K562 (cell line): ENCODE measurements at regions not wholly inside any gene's neighbourhood (a gene's known extent, or its start where the extent isn't known, plus 50 kb on each side); places are given as distances from the start of the nearest gene placed in this dataset.

Experiments used
- ATAC-seq: fragments of 200-7000 bp; cut with Tn5 transposase; 3 replicates; pipeline ENCODE4 v1.9.1; 2020; ENCODE audit warnings: moderate library complexity
- BruUV-seq: library from RNA; stranded (reverse); fragments of 400-500 nt; replicated peaks from 2 replicates; lab custom pipeline; 2021; lab: Mats Ljungman, UMichigan
- CTCF ChIA-PET: fragments of 300-600 bp; formaldehyde crosslinking; extraction: SDS; loops from one replicate; lab custom pipeline; 2021; ENCODE audit warnings: low intra/inter-chr PET ratio; lab: Yijun Ruan, JAX
- POLR2A ChIA-PET: fragments of 300-600, 350-650 bp; sonication (Branson Sonifier 250); formaldehyde crosslinking; extraction: SDS; loops from one replicate; lab custom pipeline; 2021; ENCODE audit warnings: antibody characterized with exemption, inconsistent platforms; lab: Yijun Ruan, JAX
- DNase-seq, 4 experiments: peaks; one replicate each; pipeline versions ENCODE4 v3.0.0 to v3.0.0-alpha.2; 2011 to 2018; ENCODE audit warnings: low spot score in 3 of 4, mixed read lengths in 3 of 4; ENCODE audit errors: extremely low read depth in 1 of 4
- FAIRE-seq: peaks from 2 replicates; lab custom pipeline; 2011; peaks lifted over from hg19 to GRCh38; lab: Jason Lieb, UNC
- H2AFZ ChIP-seq: 2 replicates; pipeline ENCODE4 v1.6.0; 2011; ENCODE audit warnings: low read depth, low read length, control low read depth, inconsistent platforms
- H3K27ac ChIP-seq: fragments of 200-600 bp; 3 replicates; pipeline ENCODE4 v1.8.0; 2011; ENCODE audit warnings: low read depth, mild to moderate bottlenecking, control low read depth, inconsistent platforms, low read length, moderate library complexity, mixed read lengths; ENCODE audit errors: extremely low read depth
- H3K27me3 ChIP-seq, 2 experiments: fragments of 300-600 bp in 1 of 2; 2 replicates in 1 of 2; 3 replicates in 1 of 2; pipeline versions ENCODE4 v1.6.0 to v1.8.0; 2011; ENCODE audit warnings: inconsistent platforms in 2 of 2, low read length in 2 of 2, mild to moderate bottlenecking in 1 of 2, mixed read lengths in 1 of 2, moderate library complexity in 1 of 2; ENCODE audit not compliant: control insufficient read depth in 2 of 2, insufficient read depth in 2 of 2
- H3K36me3 ChIP-seq: fragments of 300-600 bp; 3 replicates; pipeline ENCODE4 v1.8.0; 2011; ENCODE audit warnings: mild to moderate bottlenecking, low read length, inconsistent platforms; ENCODE audit not compliant: control insufficient read depth, insufficient read depth
- H3K4me1 ChIP-seq, 2 experiments: fragments of 200-600 bp in 1 of 2; replicated peaks in 1 of 2; 2 replicates in 1 of 2; 3 replicates in 1 of 2; pipeline versions ENCODE4 v1.5.1 to v1.8.0; 2011; ENCODE audit warnings: inconsistent platforms in 2 of 2, low read length in 2 of 2, mild to moderate bottlenecking in 1 of 2, mixed read lengths in 1 of 2, moderate library complexity in 1 of 2; ENCODE audit not compliant: control insufficient read depth in 2 of 2, insufficient read depth in 2 of 2
- H3K4me2 ChIP-seq: 2 replicates; pipeline ENCODE4 v1.6.1; 2011; ENCODE audit warnings: low read length, control low read depth, inconsistent platforms, mixed read lengths; ENCODE audit not compliant: insufficient read depth
- H3K4me3 ChIP-seq: fragments of 200-600 bp; sonication (generic), shearing (Covaris generic); 2 replicates; pipeline ENCODE4 v1.5.1; 2016; ENCODE audit warnings: control low read depth, inconsistent platforms
- H3K79me2 ChIP-seq: fragments of 200-600 bp; 3 replicates; pipeline ENCODE4 v1.8.0; 2011; ENCODE audit warnings: low read length, inconsistent platforms; ENCODE audit not compliant: control insufficient read depth, insufficient read depth
- H3K9ac ChIP-seq, 2 experiments: 2 replicates each; pipeline versions ENCODE4 v1.6.0 to v1.6.1; 2011; ENCODE audit warnings: low read depth in 2 of 2, low read length in 2 of 2, control low read depth in 1 of 2, inconsistent platforms in 1 of 2, mild to moderate bottlenecking in 1 of 2, mixed read lengths in 1 of 2; ENCODE audit not compliant: insufficient read depth in 1 of 2
- H3K9me1 ChIP-seq: one replicate; pipeline ENCODE4 v1.6.0; 2011; ENCODE audit warnings: inconsistent platforms, mild to moderate bottlenecking, low read length, moderate library complexity; ENCODE audit not compliant: control insufficient read depth, insufficient read depth
- H3K9me3 ChIP-seq: replicated peaks from 2 replicates; pipeline ENCODE4 v1.5.1; 2011; ENCODE audit warnings: low read depth, low read length, inconsistent platforms; ENCODE audit not compliant: control insufficient read depth, insufficient read depth
- H4K20me1 ChIP-seq: replicated peaks from 2 replicates; pipeline ENCODE4 v1.6.1; 2011; ENCODE audit warnings: low read length, inconsistent platforms, mixed read lengths; ENCODE audit not compliant: control insufficient read depth, insufficient read depth
- CHAMP1 ChIP-seq: fragments of 450-650 bp; IDR thresholded peaks from 2 replicates; pipeline ENCODE4 v1.6.1; 2016; ENCODE audit warnings: mild to moderate bottlenecking
- ZKSCAN8 ChIP-seq: fragments of 200-800 bp; sonication (Bioruptor generic); IDR thresholded peaks from 2 replicates; pipeline ENCODE4 v1.6.1; 2016; ENCODE audit warnings: missing genetic modification characterization, missing compliant biosample characterization
- ZNF75A ChIP-seq: fragments of 450-650 bp; formaldehyde crosslinking; IDR thresholded peaks from 2 replicates; pipeline ENCODE4 v1.4.0; 2020; ENCODE audit warnings: mild to moderate bottlenecking
- ZNF780A ChIP-seq: fragments of 250-450 bp; sonication (Bioruptor Pico); IDR thresholded peaks from 2 replicates; pipeline ENCODE4 v1.5.0; 2021; ENCODE audit warnings: mild to moderate bottlenecking
- WGBS: fragments of 100-300 bp; shearing (Covaris generic); methylation state at CpG from one replicate; pipeline ENCODE4 v1.1.6; 2016; ENCODE audit warnings: low coverage, mixed read lengths; ENCODE audit not compliant: insufficient coverage; ENCODE audit errors: missing lambda C conversion rate; 5-methylcytosine and 5-hydroxymethylcytosine counted together
- in situ Hi-C: fragments of 300-500 bp; cut with MboI; formaldehyde crosslinking; loops from 4 replicates; pipeline ENCODE4 v1.15.0; 2018; ENCODE audit warnings: inconsistent platforms, mixed read lengths
- intact Hi-C: fragments of 100-400 bp; cut with micrococcal nuclease; formaldehyde crosslinking; loops from 2 replicates; pipeline ENCODE4 v1.14.2; 2022

DNA sequence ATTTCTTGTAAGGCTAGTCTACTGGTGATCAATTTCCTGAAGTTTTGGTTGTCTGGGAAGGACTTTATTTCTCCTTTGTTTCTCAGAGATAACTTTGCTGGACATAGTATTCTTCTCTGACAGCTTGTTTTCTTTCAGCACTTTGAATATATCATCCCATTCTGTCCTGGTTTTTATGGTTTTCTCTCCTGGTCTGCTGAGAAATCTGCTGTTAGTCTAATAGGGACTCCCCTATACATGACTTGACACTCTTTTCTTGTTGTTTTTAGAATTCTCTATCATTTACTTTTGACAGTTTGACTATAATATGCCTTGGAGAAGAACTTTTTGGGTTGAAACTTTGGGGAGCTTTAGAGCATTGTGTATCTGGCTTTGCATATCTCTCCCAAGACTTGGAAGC lies 112.5 kb downstream of the PRL start:
- in situ Hi-C loops: no loop called here
- TF ChIP-seq ZNF75A (CRISPR knock-in tag): no peak
- no peak for TF ChIP-seq CHAMP1
- TF ChIP-seq ZKSCAN8 (CRISPR knock-in tag): no peak
- TF ChIP-seq, all 486 proteins: peak for 0
- Histone ChIP-seq H2AFZ (no peak overlapping the region), H3K9ac (no peak overlapping the region), H4K20me1 (no peaks in the 10 kb centered on the region), H3K27ac (no peak overlapping the region), H3K79me2 (no peaks in the 10 kb centered on the region), H3K4me2 (no peak overlapping the region), H3K9me1 (no peaks in the 10 kb centered on the region), H3K4me3 (no peak overlapping the region), H3K27me3 (no peaks in the 10 kb centered on the region), H3K36me3 (no peaks in the 10 kb centered on the region), H3K9me3 (peaks cover 3% of the 10 kb centered on the region; the same call in 1 of the 2 replicates), H3K4me1 (no peaks in the 10 kb centered on the region)
- ATAC-seq: no peak
- BruUV-seq: no TSS peak
- FAIRE-seq: no peak
- POLR2A ChIA-PET: no interaction called here
- intact Hi-C loops: no loop called here
- DNase-seq: no peak
- CTCF ChIA-PET: no interaction called here

DNA sequence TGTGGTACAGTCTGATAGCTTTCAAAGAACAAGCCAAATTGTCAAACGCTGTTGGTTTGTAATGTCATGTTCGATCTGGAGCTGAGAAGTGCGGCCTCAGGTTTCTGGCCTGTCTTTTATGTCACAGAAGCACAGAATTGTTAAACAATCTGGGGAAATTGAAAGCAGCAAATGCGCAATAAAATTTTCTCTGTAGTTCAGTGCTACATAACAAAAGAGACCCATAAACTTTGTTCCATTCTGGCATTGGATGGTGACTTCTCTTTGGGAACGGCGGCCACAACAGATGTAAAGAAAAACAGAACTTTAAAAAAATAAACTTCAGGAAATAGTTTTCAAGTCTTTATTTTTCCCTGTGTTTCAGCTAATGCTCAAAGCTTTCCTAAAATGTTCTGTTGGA lies 106.9 kb downstream of the PRL start:
- DNase-seq: no peak
- no peaks in the 10 kb centered on the region for H4K20me1 ChIP-seq
- H3K4me2 ChIP-seq: no peak overlapping the region
- H3K9me1 ChIP-seq: no peaks in the 10 kb centered on the region
- ChIA-PET CTCF (no interaction called here), POLR2A (no interaction called here)
- in situ Hi-C loops (no loop called here), intact Hi-C loops (no loop called here)
- no peak overlapping the region for H3K27ac ChIP-seq
- H3K79me2 ChIP-seq: no peaks in the 10 kb centered on the region
- under 1% methylated on average over 6 of the region's 6 CpGs for WGBS
- H2AFZ ChIP-seq: no peak overlapping the region
- H3K4me1 ChIP-seq: no peaks in the 10 kb centered on the region
- no peak overlapping the region for H3K4me3 ChIP-seq
- no peaks in the 10 kb centered on the region for H3K36me3 ChIP-seq
- no TSS peak for BruUV-seq
- no peak for ATAC-seq
- H3K9ac ChIP-seq: no peak overlapping the region
- no peak for FAIRE-seq
- no peaks in the 10 kb centered on the region; the same call in 1 of the 2 replicates for H3K9me3 ChIP-seq
- no peaks in the 10 kb centered on the region for H3K27me3 ChIP-seq
- no peak for TF ChIP-seq ZNF780A (CRISPR knock-in tag)
